ENCODE measurements at regions not wholly inside any gene's neighbourhood (a gene's known extent, or its start where the extent isn't known, plus 50 kb on each side); places are given as distances from the start of the nearest gene placed in this dataset.

GRCh38 chr2:194907569-194907968 is 749.5 kb upstream of the SLC39A10 start:
- no peak for FAIRE-seq
- Histone ChIP-seq H3K9ac (ENCODE audit: insufficient read depth, low read depth, low read length) (no peak overlapping the region), H3K27ac (ENCODE audit: extremely low read length, insufficient read depth, low read length) (no peak overlapping the region), H3K27me3 (ENCODE audit: control insufficient read depth in 1 of 2, insufficient read depth in 2 of 2, low read length in 2 of 2) (no peaks in the 10 kb centered on the region), H3K4me3 (replicated peaks in 1 of 3; ENCODE audit: insufficient read depth in 1 of 3, low read depth in 2 of 3, low read length in 3 of 3) (no peak overlapping the region), H3K4me2 (ENCODE audit: low read depth, low read length) (no peak overlapping the region), H4K20me1 (ENCODE audit: insufficient read depth, low read length) (no peaks in the 10 kb centered on the region), H3K9me3 (ENCODE audit: low read length) (no peaks in the 10 kb centered on the region), H3K4me1 (ENCODE audit: insufficient read depth, low read length) (no peaks in the 10 kb centered on the region), H3K36me3 (replicated peaks in 1 of 2; ENCODE audit: control insufficient read depth in 1 of 2, insufficient read depth in 2 of 2, low read length in 2 of 2) (no peaks in the 10 kb centered on the region), H2AFZ (ENCODE audit: low read length) (no peak overlapping the region), H3K79me2 (ENCODE audit: insufficient read depth, low read length) (no peaks in the 10 kb centered on the region)
- ATAC-seq, result no peak
- 2% methylated on average over 4 of the region's 4 CpGs for WGBS (ENCODE audit: low lambda C conversion rate)
- no peak for DNase-seq (ENCODE audit: low spot score)
- ChIA-PET POLR2A (no interaction called here), CTCF (ENCODE audit: low intra/inter-chr PET ratio, low total read pairs) (no interaction called here)
- no TSS peak for BruUV-seq (replicated peaks)
- intact Hi-C loops (cut with micrococcal nuclease; ENCODE audit: unreplicated experiment) (no loop called here), in situ Hi-C loops (cut with HindIII; ENCODE audit: extremely low pct_ligation_motif_present, low pct_unique_long_range_greater_than_20kb) (no loop called here)
- TF ChIP-seq CSRNP2 (CRISPR knock-in tag; conservative IDR thresholded peaks at IDR 0.05; ENCODE audit: low read depth), result no peak
- no peak for TF ChIP-seq ZNF263 (CRISPR knock-in tag; IDR thresholded peaks at IDR 0.05)
- TF ChIP-seq ZNF839 (CRISPR knock-in tag; IDR thresholded peaks at IDR 0.05; ENCODE audit: borderline replicate concordance), result no peak
- no peak for TF ChIP-seq HMG20A (CRISPR knock-in tag; IDR thresholded peaks at IDR 0.05; ENCODE audit: borderline replicate concordance)
- TF ChIP-seq HIVEP1 (CRISPR knock-in tag; IDR thresholded peaks at IDR 0.05), result no peak
- no peak for TF ChIP-seq RARG (CRISPR knock-in tag; IDR thresholded peaks at IDR 0.05; ENCODE audit: low read depth)
- no peak for TF ChIP-seq SP4 (CRISPR knock-in tag; IDR thresholded peaks at IDR 0.05)
- TF ChIP-seq MAFF (IDR thresholded peaks at IDR 0.05; ENCODE audit: low read depth, low read length), result no peak
- TF ChIP-seq ZNF331 (CRISPR knock-in tag; IDR thresholded peaks at IDR 0.05), result no peak
- no peak for TF ChIP-seq KDM5B (CRISPR knock-in tag; IDR thresholded peaks at IDR 0.05; ENCODE audit: borderline replicate concordance)
- TF ChIP-seq NFIB (CRISPR knock-in tag; IDR thresholded peaks at IDR 0.05; ENCODE audit: borderline replicate concordance), result no peak
- TF ChIP-seq, protein P1, sequence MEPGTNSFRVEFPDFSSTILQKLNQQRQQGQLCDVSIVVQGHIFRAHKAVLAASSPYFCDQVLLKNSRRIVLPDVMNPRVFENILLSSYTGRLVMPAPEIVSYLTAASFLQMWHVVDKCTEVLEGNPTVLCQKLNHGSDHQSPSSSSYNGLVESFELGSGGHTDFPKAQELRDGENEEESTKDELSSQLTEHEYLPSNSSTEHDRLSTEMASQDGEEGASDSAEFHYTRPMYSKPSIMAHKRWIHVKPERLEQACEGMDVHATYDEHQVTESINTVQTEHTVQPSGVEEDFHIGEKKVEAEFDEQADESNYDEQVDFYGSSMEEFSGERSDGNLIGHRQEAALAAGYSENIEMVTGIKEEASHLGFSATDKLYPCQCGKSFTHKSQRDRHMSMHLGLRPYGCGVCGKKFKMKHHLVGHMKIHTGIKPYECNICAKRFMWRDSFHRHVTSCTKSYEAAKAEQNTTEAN (CRISPR knock-in tag; conservative IDR thresholded peaks at IDR 0.05), result no peak
- TF ChIP-seq BRF2 (CRISPR knock-in tag; IDR thresholded peaks at IDR 0.05), result no peak
- TF ChIP-seq SSRP1 (CRISPR knock-in tag; IDR thresholded peaks at IDR 0.05), result no peak
- no peak for TF ChIP-seq CCAR2 (optimal IDR thresholded peaks at IDR 0.05; ENCODE audit: low read depth, low read length)
- no peak for TF ChIP-seq MBD4 (IDR thresholded peaks at IDR 0.05; ENCODE audit: borderline replicate concordance, low read length)
- TF ChIP-seq ZNF501 (CRISPR knock-in tag; IDR thresholded peaks at IDR 0.05), result no peak
- no peak for TF ChIP-seq RFXAP (CRISPR knock-in tag; IDR thresholded peaks at IDR 0.05; ENCODE audit: borderline replicate concordance)
